GM12875 (cell line): ENCODE measurements at regions not wholly inside any gene's neighbourhood (a gene's known extent, or its start where the extent isn't known, plus 50 kb on each side); places are given as distances from the start of the nearest gene placed in this dataset.
"Not testable (repeated sequence)": the region's sequence is repeated elsewhere in the genome, so short reads cannot be mapped to it uniquely, and the experiment has no call there.

Experiments
- H3K4me3 ChIP-seq: one replicate; pipeline ENCODE4 v1.5.1; 2011; ENCODE audit warnings: low read depth, low read length, control low read depth
- TF ChIP-seq, protein P1 (sequence below): IDR thresholded peaks from 2 replicates; pipeline ENCODE4 v1.5.1; 2011; ENCODE audit warnings: low read depth, mild to moderate bottlenecking, control low read depth, inconsistent platforms, low read length, moderate library complexity, borderline replicate concordance; ENCODE audit not compliant: insufficient read depth

- H3K4me3 ChIP-seq: no peak overlapping the region
- TF ChIP-seq, protein P1, sequence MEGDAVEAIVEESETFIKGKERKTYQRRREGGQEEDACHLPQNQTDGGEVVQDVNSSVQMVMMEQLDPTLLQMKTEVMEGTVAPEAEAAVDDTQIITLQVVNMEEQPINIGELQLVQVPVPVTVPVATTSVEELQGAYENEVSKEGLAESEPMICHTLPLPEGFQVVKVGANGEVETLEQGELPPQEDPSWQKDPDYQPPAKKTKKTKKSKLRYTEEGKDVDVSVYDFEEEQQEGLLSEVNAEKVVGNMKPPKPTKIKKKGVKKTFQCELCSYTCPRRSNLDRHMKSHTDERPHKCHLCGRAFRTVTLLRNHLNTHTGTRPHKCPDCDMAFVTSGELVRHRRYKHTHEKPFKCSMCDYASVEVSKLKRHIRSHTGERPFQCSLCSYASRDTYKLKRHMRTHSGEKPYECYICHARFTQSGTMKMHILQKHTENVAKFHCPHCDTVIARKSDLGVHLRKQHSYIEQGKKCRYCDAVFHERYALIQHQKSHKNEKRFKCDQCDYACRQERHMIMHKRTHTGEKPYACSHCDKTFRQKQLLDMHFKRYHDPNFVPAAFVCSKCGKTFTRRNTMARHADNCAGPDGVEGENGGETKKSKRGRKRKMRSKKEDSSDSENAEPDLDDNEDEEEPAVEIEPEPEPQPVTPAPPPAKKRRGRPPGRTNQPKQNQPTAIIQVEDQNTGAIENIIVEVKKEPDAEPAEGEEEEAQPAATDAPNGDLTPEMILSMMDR: no peak
These were observed 89.4 kb downstream of the CCDC71L start for GRCh38 chr7:106571563-106571962.

DNA sequence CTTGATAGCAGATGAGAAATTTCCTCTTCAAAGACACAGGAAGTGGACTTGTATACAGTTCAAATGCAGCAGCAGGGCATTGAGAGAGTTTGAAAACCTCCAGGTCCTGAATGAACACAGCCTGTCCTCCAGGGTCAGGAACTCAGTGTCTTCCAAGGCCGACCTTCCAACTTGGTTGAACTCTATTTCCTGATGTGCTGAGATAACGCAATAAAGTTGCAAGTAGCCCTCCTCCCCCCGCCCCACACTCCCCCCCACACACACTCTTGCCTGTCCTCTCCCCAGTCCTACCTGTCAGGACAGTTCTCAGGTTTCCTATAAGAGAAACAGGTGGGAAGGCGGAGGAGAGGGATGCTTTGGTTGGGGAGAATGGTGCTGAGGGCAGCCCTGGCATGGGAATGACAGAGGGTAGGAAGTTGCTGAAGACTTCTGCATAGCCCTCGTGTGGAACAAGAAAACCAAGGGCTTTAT is 90.0 kb downstream of the CCDC71L start:
- no peak overlapping the region for H3K4me3 ChIP-seq
- TF ChIP-seq, protein P1: no peak

GRCh38 chr7:106570146-106570545 is 90.8 kb downstream of the CCDC71L start:
- TF ChIP-seq, protein P1: no peak
- H3K4me3 ChIP-seq: no peak overlapping the region

GRCh38 chr7:106569500-106569929 is 91.4 kb downstream of the CCDC71L start:
- TF ChIP-seq, protein P1: no peak

GRCh38 chr7:106568680-106569499 is 92.1 kb downstream of the CCDC71L start:
- H3K4me3 ChIP-seq: no peak overlapping the region
- TF ChIP-seq, protein P1: no peak

More at GRCh38 chr7:106569500-106569929, 91.4 kb downstream of the CCDC71L start:
- no peak overlapping the region for H3K4me3 ChIP-seq

DNA sequence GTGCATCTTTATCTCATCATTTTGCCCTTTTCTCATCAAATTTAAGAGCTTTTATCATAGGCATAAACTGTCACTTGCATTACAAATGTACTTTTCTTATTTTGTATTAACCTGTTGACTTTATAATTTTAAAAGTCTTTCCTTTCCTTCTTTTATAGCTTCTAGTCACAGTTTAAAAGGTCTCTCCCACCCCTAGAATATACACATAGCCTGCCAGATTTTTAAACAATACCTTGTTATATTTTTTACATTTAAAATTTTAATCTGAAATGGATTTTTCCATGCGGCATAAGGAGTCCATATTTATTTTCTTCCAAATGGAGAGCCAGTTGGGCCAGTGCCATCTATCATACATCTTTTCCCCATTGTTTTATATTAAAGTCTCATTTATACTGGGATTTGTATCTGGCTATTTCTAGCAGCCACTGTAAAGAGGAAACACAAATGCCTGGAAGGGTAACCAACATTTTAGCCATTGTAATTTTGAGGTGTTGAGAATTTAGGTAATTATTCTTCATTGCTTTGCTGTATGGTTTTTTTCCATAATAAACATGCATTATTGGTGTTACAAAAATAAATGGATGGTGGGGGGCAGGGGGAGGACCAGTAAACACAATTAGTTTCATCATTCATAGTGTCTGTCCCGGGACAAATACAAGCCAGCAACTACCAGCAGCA is 92.8 kb downstream of the CCDC71L start:
- H3K4me3 ChIP-seq: no peak overlapping the region
- TF ChIP-seq, protein P1: no peak

GRCh38 chr7:106567204-106568001 is 93.6 kb downstream of the CCDC71L start:
- not testable (repeated sequence) for H3K4me3 ChIP-seq
